ENCODE measurements at regions not wholly inside any gene's neighbourhood (a gene's known extent, or its start where the extent isn't known, plus 50 kb on each side); places are given as distances from the start of the nearest gene placed in this dataset.

GRCh38 chr14:105742531-105742848 is 216.1 kb downstream of the TMEM121 start:
- TF ChIP-seq CTCF (IDR thresholded peaks at IDR 0.05) (no peak), POLR2A (IDR thresholded peaks at IDR 0.05) (no peak)

All from stomach (tissue), 4 donors.